K562 (cell line): ENCODE measurements at regions not wholly inside any gene's neighbourhood (a gene's known extent, or its start where the extent isn't known, plus 50 kb on each side); places are given as distances from the start of the nearest gene placed in this dataset.

Source experiments
- ATF1 ChIP-seq, 2 experiments: fragments of 450-650 bp in 1 of 2; IDR thresholded peaks; 2 replicates each; pipeline ENCODE4 v1.6.1; 2016; ENCODE audit warnings: missing compliant biosample characterization in 1 of 2, missing genetic modification characterization in 1 of 2
- ATF7 ChIP-seq: fragments of 450-650 bp; IDR thresholded peaks from 2 replicates; pipeline ENCODE4 v1.7.1; 2014; ENCODE audit warnings: mild to moderate bottlenecking, moderate library complexity
- DACH1 ChIP-seq: fragments of 450-650 bp; IDR thresholded peaks from 2 replicates; pipeline ENCODE4 v1.6.1; 2018; ENCODE audit not compliant: partially characterized antibody
- FOXA3 ChIP-seq, 2 experiments: fragments of 450-650 bp in 1 of 2; sonication (generic) in 1 of 2; formaldehyde crosslinking; IDR thresholded peaks in 1 of 2; conservative IDR thresholded peaks in 1 of 2; 2 replicates each; pipeline versions ENCODE4 v1.4.0 to v1.8.0; 2020 to 2022; ENCODE audit warnings: mild to moderate bottlenecking in 2 of 2, missing genetic modification reagents in 1 of 2
- ID3 ChIP-seq, 2 experiments: fragments of 250-450 bp in 1 of 2; fragments of 450-650 bp in 1 of 2; sonication (Bioruptor Pico) in 1 of 2; IDR thresholded peaks; 2 replicates each; pipeline versions ENCODE4 v1.6.1 to v1.8.0; 2016 to 2021; ENCODE audit warnings: mild to moderate bottlenecking in 2 of 2, moderate library complexity in 2 of 2, missing compliant biosample characterization in 1 of 2, missing genetic modification characterization in 1 of 2
- JUND ChIP-seq, 2 experiments: IDR thresholded peaks; 2 replicates in 1 of 2; 3 replicates in 1 of 2; pipeline ENCODE4 v1.6.1; 2011; ENCODE audit warnings: borderline replicate concordance in 2 of 2, low read depth in 2 of 2, low read length in 2 of 2, improper control_type of control experiment in 1 of 2, missing biosample characterization in 1 of 2, missing genetic modification characterization in 1 of 2, missing genetic modification reagents in 1 of 2
- MAX ChIP-seq: sonication (generic); formaldehyde crosslinking; IDR thresholded peaks from 2 replicates; pipeline ENCODE4 v1.9.0; 2022; ENCODE audit warnings: mild to moderate bottlenecking, missing genetic modification reagents
- MLLT1 ChIP-seq, 2 experiments: fragments of 450-650 bp; IDR thresholded peaks; 2 replicates each; pipeline ENCODE4 v1.6.1; 2016
- MTA1 ChIP-seq: fragments of 450-650 bp; IDR thresholded peaks from 2 replicates; pipeline ENCODE4 v1.6.1; 2017; ENCODE audit warnings: borderline replicate concordance
- REST ChIP-seq, 2 experiments: fragments of 450-650 bp; formaldehyde crosslinking in 1 of 2; IDR thresholded peaks; 2 replicates each; pipeline versions ENCODE4 v1.4.0 to v1.6.1; 2014 to 2020; ENCODE audit warnings: mild to moderate bottlenecking in 2 of 2, borderline replicate concordance in 1 of 2, low read depth in 1 of 2
- SIN3A ChIP-seq, 2 experiments: fragments of 150-350 bp in 1 of 2; IDR thresholded peaks; 2 replicates each; pipeline ENCODE4 v1.6.1; 2011 to 2016; ENCODE audit warnings: borderline replicate concordance in 2 of 2, low read depth in 2 of 2, low read length in 2 of 2, mild to moderate bottlenecking in 2 of 2, moderate library complexity in 2 of 2; ENCODE audit not compliant: control insufficient read depth in 1 of 2
- SMAD4 ChIP-seq: fragments of 250-450 bp; sonication (Bioruptor Pico); conservative IDR thresholded peaks from 2 replicates; pipeline ENCODE4 v1.8.0; 2021; ENCODE audit warnings: inconsistent platforms, mild to moderate bottlenecking, moderate library complexity
- TEAD1 ChIP-seq, 2 experiments: fragments of 450-650 bp in 1 of 2; sonication (generic) in 1 of 2; formaldehyde crosslinking; IDR thresholded peaks; 2 replicates each; pipeline versions ENCODE4 v1.4.0 to v1.8.0; 2020 to 2022; ENCODE audit warnings: mild to moderate bottlenecking in 2 of 2, missing genetic modification reagents in 1 of 2
- XRCC5 ChIP-seq: fragments of 200-400 bp; formaldehyde crosslinking; IDR thresholded peaks from 2 replicates; pipeline ENCODE4 v1.6.1; 2017; ENCODE audit warnings: low read depth, mild to moderate bottlenecking, low read length
- ZNF324 ChIP-seq: fragments of 250-450 bp; sonication (Bioruptor Pico); IDR thresholded peaks from 2 replicates; pipeline ENCODE4 v1.4.0; 2020; ENCODE audit warnings: mild to moderate bottlenecking

GRCh38 chr5:138632900-138633489 is 57.8 kb upstream of the HSPA9 start (continued):
- TF ChIP-seq SIN3A (IDR thresholded peaks at IDR 0.05; ENCODE audit: borderline replicate concordance in 2 of 2, control insufficient read depth in 1 of 2, low read depth in 2 of 2, low read length in 2 of 2) (no peak), REST (IDR thresholded peaks at IDR 0.05; ENCODE audit: borderline replicate concordance) (peak; percentile 74; the same call in 1 of the 2 replicates), REST (CRISPR knock-in tag; IDR thresholded peaks at IDR 0.05; ENCODE audit: low read depth) (no peak), XRCC5 (no peak), SMAD4 (CRISPR knock-in tag) (0 out of 2 replicates have a peak, but pooled peaks have one; percentile 24), ATF7 (peak; percentile 48; the same call in 1 of the 2 replicates), MTA1 (peak; percentile 84; the same call in 1 of the 2 replicates), TEAD1 (CRISPR knock-in tag; IDR thresholded peaks at IDR 0.05) (peak in 1 of 2 experiments; percentile 80; a peak in 2 of 4 replicates), ATF1 (CRISPR knock-in tag; IDR thresholded peaks at IDR 0.05) (no peak), ATF1 (tag; IDR thresholded peaks at IDR 0.05) (peak; percentile 76), ID3 (CRISPR knock-in tag; IDR thresholded peaks at IDR 0.05) (no peak), ID3 (tag; IDR thresholded peaks at IDR 0.05) (peak; percentile 37; the same call in 1 of the 2 replicates), ZNF324 (CRISPR knock-in tag) (no peak), MLLT1 (IDR thresholded peaks at IDR 0.05) (peak in 1 of 2 experiments; percentile 46; a peak in 1 of 4 replicates), FOXA3 (CRISPR knock-in tag; conservative IDR thresholded peaks at IDR 0.05 in 1 of 2, IDR thresholded peaks at IDR 0.05 in 1 of 2) (no peak), DACH1 (no peak), JUND (IDR thresholded peaks at IDR 0.05; ENCODE audit: borderline replicate concordance, low read depth, low read length) (peak; percentile 24; the same call in 1 of the 2 replicates), JUND (tag; IDR thresholded peaks at IDR 0.05; ENCODE audit: borderline replicate concordance, low read depth, low read length) (no peak), MAX (CRISPR knock-in tag) (peak; percentile 51; the same call in 1 of the 2 replicates)
